ENCODE measurements at regions not wholly inside any gene's neighbourhood (a gene's known extent, or its start where the extent isn't known, plus 50 kb on each side); places are given as distances from the start of the nearest gene placed in this dataset.

GRCh38 chr11:122241566-122241965 is 125.6 kb upstream of the BLID start:
- ChIA-PET POLR2A (no interaction called here), CTCF (no interaction called here)
- no peaks in the 10 kb centered on the region for H3K27me3 Mint-ChIP-seq
- H3K27ac Mint-ChIP-seq: no peak overlapping the region
- no peak for ATAC-seq (ENCODE audit: low read depth)
- intact Hi-C loops (cut with micrococcal nuclease): no loop called here
- H3K4me1 Mint-ChIP-seq: no peaks in the 10 kb centered on the region
- no peaks in the 10 kb centered on the region for H3K9me3 Mint-ChIP-seq
- H3K4me3 Mint-ChIP-seq: no peak overlapping the region
- H3K36me3 Mint-ChIP-seq (ENCODE audit: low read depth): no peaks in the 10 kb centered on the region
- DNase-seq: no peak
- no peak for TF ChIP-seq CTCF (IDR thresholded peaks at IDR 0.05)

- no peak overlapping the region for H3K4me3 Mint-ChIP-seq
- ATAC-seq (ENCODE audit: low read depth) (no peak), DNase-seq (no peak)
- no peaks in the 10 kb centered on the region for H3K27me3 Mint-ChIP-seq
- H3K36me3 Mint-ChIP-seq (ENCODE audit: low read depth): no peaks in the 10 kb centered on the region
- H3K27ac Mint-ChIP-seq: no peak overlapping the region
- no peak for TF ChIP-seq CTCF (IDR thresholded peaks at IDR 0.05)
- H3K9me3 Mint-ChIP-seq: no peaks in the 10 kb centered on the region
- ChIA-PET POLR2A (no interaction called here), CTCF (no interaction called here)
- no peaks in the 10 kb centered on the region for H3K4me1 Mint-ChIP-seq
- intact Hi-C loops (cut with micrococcal nuclease): no loop called here
These were observed 124.6 kb upstream of the BLID start for GRCh38 chr11:122240638-122241037.

GRCh38 chr11:122235615-122236014 is 119.6 kb upstream of the BLID start:
- ATAC-seq (ENCODE audit: low read depth) (no peak), DNase-seq (no peak)
- intact Hi-C loops (cut with micrococcal nuclease): no loop called here
- CTCF ChIA-PET: no interaction called here
- no peaks in the 10 kb centered on the region for H3K9me3 Mint-ChIP-seq
- no peak overlapping the region for H3K27ac Mint-ChIP-seq
- H3K4me1 Mint-ChIP-seq: no peaks in the 10 kb centered on the region
- no peaks in the 10 kb centered on the region for H3K27me3 Mint-ChIP-seq
- H3K36me3 Mint-ChIP-seq (ENCODE audit: low read depth): no peaks in the 10 kb centered on the region
- no peak overlapping the region for H3K4me3 Mint-ChIP-seq
- POLR2A ChIA-PET: no interaction called here
- no peak for TF ChIP-seq CTCF (IDR thresholded peaks at IDR 0.05)

GRCh38 chr11:122234780-122235179 is 118.8 kb upstream of the BLID start:
- Mint-ChIP-seq H3K4me1 (no peaks in the 10 kb centered on the region), H3K36me3 (ENCODE audit: low read depth) (no peaks in the 10 kb centered on the region), H3K9me3 (no peaks in the 10 kb centered on the region), H3K27me3 (no peaks in the 10 kb centered on the region), H3K4me3 (no peak overlapping the region), H3K27ac (no peak overlapping the region)
- no peak for DNase-seq
- no peak for TF ChIP-seq CTCF (IDR thresholded peaks at IDR 0.05)
- ATAC-seq (ENCODE audit: low read depth): no peak
- CTCF ChIA-PET: no interaction called here
- intact Hi-C loops (cut with micrococcal nuclease): no loop called here
- POLR2A ChIA-PET: interaction anchor here (0.5 kb wide), 1 partner anchor 346 kb away, joined by 3 read pairs; no protein-coding TSS in a partner anchor

GRCh38 chr11:122234257-122234656 is 118.2 kb upstream of the BLID start:
- DNase-seq: no peak
- Mint-ChIP-seq H3K4me3 (no peak overlapping the region), H3K36me3 (ENCODE audit: low read depth) (no peaks in the 10 kb centered on the region), H3K9me3 (no peaks in the 10 kb centered on the region), H3K4me1 (no peaks in the 10 kb centered on the region), H3K27ac (no peak overlapping the region), H3K27me3 (no peaks in the 10 kb centered on the region)
- ChIA-PET CTCF (no interaction called here), POLR2A (interaction anchor here (0.5 kb wide), 1 partner anchor 346 kb away, joined by 3 read pairs; no protein-coding TSS in a partner anchor)
- ATAC-seq (ENCODE audit: low read depth): no peak
- intact Hi-C loops (cut with micrococcal nuclease): no loop called here
- no peak for TF ChIP-seq CTCF (IDR thresholded peaks at IDR 0.05)

Measured in activated B cell treated with CpG ODN at 0.5 μM for 24 hours (primary cell).